Ascending aorta (tissue), 2 donors: ENCODE measurements at regions not wholly inside any gene's neighbourhood (a gene's known extent, or its start where the extent isn't known, plus 50 kb on each side); places are given as distances from the start of the nearest gene placed in this dataset.

ENCODE experiments used
- DNase-seq, 2 donors: peaks; one replicate each; pipeline ENCODE4 v3.0.0-alpha.2; 2019; ENCODE audit warnings: low spot score in 2 of 2
- H3K27ac ChIP-seq, 2 donors: fragments of 200-600 bp; sonication (generic); one replicate each; pipeline ENCODE4 v1.5.1; 2016 to 2017; ENCODE audit warnings: mild to moderate bottlenecking in 1 of 2
- H3K27me3 ChIP-seq: fragments of 200-600 bp; sonication (generic); one replicate; pipeline ENCODE4 v1.5.1; 2017
- H3K36me3 ChIP-seq, 2 donors: fragments of 200-600 bp; sonication (generic); one replicate each; pipeline ENCODE4 v1.5.1; 2016
- H3K4me1 ChIP-seq, 2 donors: fragments of 200-600 bp; sonication (generic); one replicate each; pipeline ENCODE4 v1.5.1; 2016 to 2017; ENCODE audit warnings: mild to moderate bottlenecking in 1 of 2
- H3K4me3 ChIP-seq, 2 donors: fragments of 200-600 bp; sonication (generic); one replicate each; pipeline ENCODE4 v1.5.1; 2016 to 2017; ENCODE audit warnings: mild to moderate bottlenecking in 1 of 2
- H3K9me3 ChIP-seq, 2 donors: fragments of 200-600 bp; sonication (generic); one replicate each; pipeline ENCODE4 v1.5.1; 2016
- intact Hi-C: fragments of 100-400 bp; cut with DNase I; formaldehyde crosslinking; loops from one replicate; pipeline ENCODE4 v1.15.1; 2023
- TF ChIP-seq, protein P1 (sequence below), 3 experiments: fragments of 200-600 bp in 2 of 3; fragments of 450-650 bp in 1 of 3; sonication (generic) in 2 of 3; IDR thresholded peaks; one replicate each; pipeline ENCODE4 v1.5.1; 2016 to 2019; ENCODE audit warnings: antibody characterized with exemption in 3 of 3, mild to moderate bottlenecking in 1 of 3, moderate library complexity in 1 of 3

DNA sequence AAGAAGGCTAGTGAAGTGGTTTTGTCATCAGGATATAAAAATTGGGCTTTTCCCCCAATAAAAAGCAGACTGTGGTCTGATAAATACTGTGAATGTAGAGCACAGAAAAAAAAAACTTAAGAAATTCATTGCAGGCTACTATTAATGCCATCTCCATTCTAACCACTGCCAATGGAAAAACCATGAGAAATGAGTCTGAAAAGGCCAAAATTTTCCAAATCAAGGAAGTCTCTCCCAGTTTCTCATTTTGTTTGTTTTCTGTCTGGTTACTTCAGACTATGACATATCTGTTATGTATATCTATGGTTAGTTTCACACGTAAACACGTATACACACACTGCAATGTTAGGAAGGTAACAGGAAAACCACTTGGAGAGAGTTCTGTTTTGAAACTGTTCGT, 193.6 kb upstream of the TSC22D1 start:
- H3K27ac ChIP-seq = peak overlapping the region; percentile 38 to 48
- no peaks in the 10 kb centered on the region for H3K36me3 ChIP-seq
- no peaks in the 10 kb centered on the region for H3K9me3 ChIP-seq
- H3K27me3 ChIP-seq = no peaks in the 10 kb centered on the region
- H3K4me1 ChIP-seq = peaks cover 0 to 7% of the 10 kb centered on the region in 2 donors
- intact Hi-C loops = loop anchor here (5.0 kb wide), 1 partner anchor 138 kb away; no protein-coding TSS in a partner anchor
- DNase-seq = no peak
- TF ChIP-seq, protein P1, sequence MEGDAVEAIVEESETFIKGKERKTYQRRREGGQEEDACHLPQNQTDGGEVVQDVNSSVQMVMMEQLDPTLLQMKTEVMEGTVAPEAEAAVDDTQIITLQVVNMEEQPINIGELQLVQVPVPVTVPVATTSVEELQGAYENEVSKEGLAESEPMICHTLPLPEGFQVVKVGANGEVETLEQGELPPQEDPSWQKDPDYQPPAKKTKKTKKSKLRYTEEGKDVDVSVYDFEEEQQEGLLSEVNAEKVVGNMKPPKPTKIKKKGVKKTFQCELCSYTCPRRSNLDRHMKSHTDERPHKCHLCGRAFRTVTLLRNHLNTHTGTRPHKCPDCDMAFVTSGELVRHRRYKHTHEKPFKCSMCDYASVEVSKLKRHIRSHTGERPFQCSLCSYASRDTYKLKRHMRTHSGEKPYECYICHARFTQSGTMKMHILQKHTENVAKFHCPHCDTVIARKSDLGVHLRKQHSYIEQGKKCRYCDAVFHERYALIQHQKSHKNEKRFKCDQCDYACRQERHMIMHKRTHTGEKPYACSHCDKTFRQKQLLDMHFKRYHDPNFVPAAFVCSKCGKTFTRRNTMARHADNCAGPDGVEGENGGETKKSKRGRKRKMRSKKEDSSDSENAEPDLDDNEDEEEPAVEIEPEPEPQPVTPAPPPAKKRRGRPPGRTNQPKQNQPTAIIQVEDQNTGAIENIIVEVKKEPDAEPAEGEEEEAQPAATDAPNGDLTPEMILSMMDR (IDR thresholded peaks at IDR 0.05) = no peak
- H3K4me3 ChIP-seq = no peak overlapping the region

DNA sequence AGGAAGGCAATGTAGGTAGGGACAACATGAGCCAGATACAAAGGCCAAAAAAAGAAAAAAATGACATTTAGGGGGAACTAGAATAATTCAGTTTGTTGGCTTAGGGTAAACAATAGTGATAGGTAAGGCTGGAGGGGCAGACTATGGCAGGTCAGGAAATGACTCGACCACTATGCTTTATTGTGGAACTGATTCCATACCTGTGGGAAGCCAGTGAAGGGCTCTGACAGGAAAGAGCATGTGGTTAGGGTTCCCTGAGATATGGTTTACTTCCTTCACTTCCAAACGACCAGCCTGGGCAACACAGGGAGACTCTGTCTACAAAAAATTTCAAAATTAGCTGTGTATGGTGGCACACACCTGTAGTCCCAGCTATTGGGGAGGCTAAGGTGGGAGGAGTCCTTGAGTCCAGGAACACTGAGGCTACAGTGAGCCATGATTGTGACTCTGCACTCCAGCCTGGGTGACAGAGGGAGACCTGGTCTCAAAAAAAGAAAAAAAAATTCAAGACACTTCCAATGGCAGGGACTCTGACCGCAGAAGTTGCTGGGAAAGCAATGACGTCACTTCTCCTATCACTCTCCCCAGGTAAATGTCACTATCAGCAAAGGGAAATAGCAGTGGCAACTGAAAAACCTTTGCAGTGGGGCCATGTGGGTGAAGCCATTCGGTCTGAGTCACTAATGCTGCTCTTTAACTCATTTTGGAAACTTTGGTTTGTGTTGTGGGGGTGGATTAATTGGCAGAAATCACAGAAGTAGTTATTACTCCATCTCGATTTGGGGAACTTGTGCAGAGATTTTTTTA, 192.8 kb upstream of the TSC22D1 start:
- DNase-seq = no peak
- H3K4me1 ChIP-seq = peaks cover 0 to 7% of the 10 kb centered on the region in 2 donors
- no peaks in the 10 kb centered on the region for H3K36me3 ChIP-seq
- TF ChIP-seq, protein P1 (IDR thresholded peaks at IDR 0.05) = no peak
- peak overlapping the region; percentile 38 to 48 for H3K27ac ChIP-seq
- H3K9me3 ChIP-seq = no peaks in the 10 kb centered on the region
- intact Hi-C loops = no loop called here
- H3K4me3 ChIP-seq = no peak overlapping the region
- H3K27me3 ChIP-seq = no peaks in the 10 kb centered on the region

DNA sequence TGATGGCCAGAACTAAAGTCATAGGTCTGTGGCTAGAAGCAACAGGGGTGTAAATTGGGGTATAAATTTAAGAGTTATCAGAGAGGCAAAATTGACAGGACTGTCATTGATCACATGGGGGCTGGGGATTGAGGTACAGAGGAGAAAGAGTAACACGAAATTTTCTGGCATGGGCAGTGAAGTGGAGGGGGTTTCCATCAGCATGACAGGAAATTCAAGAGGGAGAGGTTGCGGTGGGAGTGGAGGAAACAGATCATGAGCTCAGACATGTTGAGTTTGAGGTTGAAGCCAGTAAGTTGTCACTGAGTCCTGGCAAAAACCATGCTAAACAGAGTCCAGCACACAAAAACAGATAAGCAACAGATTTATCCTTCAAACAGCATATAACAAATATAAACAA, 192.1 kb upstream of the TSC22D1 start:
- TF ChIP-seq, protein P1 (IDR thresholded peaks at IDR 0.05) = no peak
- DNase-seq = no peak
- H3K27ac ChIP-seq = no peak overlapping the region
- H3K27me3 ChIP-seq = no peaks in the 10 kb centered on the region
- peaks cover 0 to 7% of the 10 kb centered on the region in 2 donors for H3K4me1 ChIP-seq
- intact Hi-C loops = no loop called here
- no peaks in the 10 kb centered on the region for H3K9me3 ChIP-seq
- no peak overlapping the region for H3K4me3 ChIP-seq
- no peaks in the 10 kb centered on the region for H3K36me3 ChIP-seq

DNA sequence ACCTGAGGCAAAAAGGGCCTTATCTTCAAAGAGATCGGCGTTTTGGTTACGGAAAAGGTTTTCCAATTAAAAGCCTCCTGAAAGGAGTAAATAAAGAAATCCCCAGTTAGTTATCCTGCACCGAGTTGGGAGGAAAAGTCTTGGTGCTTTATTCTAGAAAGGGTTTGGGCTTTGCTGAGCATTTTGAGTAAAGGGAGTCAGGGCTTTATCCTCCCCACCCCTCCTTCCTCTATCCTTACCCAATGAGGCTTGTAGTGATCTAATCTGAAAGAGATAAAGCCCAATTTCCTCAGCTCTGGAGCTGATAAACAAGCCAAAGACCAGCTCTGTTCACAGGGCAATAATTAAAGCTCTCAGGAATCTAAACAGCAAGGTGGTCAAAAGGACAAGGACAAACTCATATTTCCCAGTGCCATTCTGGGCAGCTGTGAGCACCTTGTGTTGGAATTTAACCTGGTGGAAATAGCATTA, 188.9 kb upstream of the TSC22D1 start:
- intact Hi-C loops = no loop called here
- H3K27ac ChIP-seq = no peak overlapping the region
- DNase-seq = no peak
- H3K4me3 ChIP-seq = no peak overlapping the region
- no peaks in the 10 kb centered on the region for H3K36me3 ChIP-seq
- H3K27me3 ChIP-seq = no peaks in the 10 kb centered on the region
- no peaks in the 10 kb centered on the region for H3K9me3 ChIP-seq
- TF ChIP-seq, protein P1 (IDR thresholded peaks at IDR 0.05) = no peak
- peaks cover 0 to 7% of the 10 kb centered on the region in 2 donors for H3K4me1 ChIP-seq

DNA sequence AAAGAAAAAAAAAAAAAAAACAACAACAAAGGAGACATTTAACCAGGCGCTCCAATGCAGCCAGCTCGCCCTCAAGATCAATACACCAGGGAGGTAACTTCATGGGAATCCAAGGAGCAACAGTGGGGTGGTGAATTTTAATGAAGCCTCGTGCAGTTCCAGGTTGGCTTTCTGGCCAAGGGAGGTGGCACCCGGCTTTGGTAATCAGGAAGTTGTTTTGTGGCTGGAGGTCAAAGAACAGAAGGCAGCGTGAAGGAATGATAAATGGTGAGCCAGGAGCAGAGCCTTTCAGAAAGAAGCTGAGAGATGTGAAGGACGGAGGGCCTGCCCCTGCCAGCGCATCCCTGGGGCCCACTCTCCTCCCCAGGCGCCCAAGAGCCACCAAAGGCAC, 188.2 kb upstream of the TSC22D1 start:
- Histone ChIP-seq H3K27me3 (no peaks in the 10 kb centered on the region), H3K4me3 (no peak overlapping the region), H3K9me3 (no peaks in the 10 kb centered on the region), H3K36me3 (no peaks in the 10 kb centered on the region), H3K27ac (no peak overlapping the region), H3K4me1 (peaks cover 0 to 2% of the 10 kb centered on the region in 2 donors)
- TF ChIP-seq, protein P1 (IDR thresholded peaks at IDR 0.05) = no peak
- intact Hi-C loops = no loop called here
- no peak for DNase-seq
